NCI-H2029 treated with DMSO at 0.1 percent for 48 hours (cell line): ENCODE measurements at regions not wholly inside any gene's neighbourhood (a gene's known extent, or its start where the extent isn't known, plus 50 kb on each side); places are given as distances from the start of the nearest gene placed in this dataset.

Source experiments
- DNase-seq: peaks from one replicate; lab custom pipeline; 2025; lab: John Stamatoyannopoulos, UW

- DNase-seq: no peak
Measured at GRCh38 chr16:55225972-55226542, 97.9 kb upstream of the IRX6 start.

DNA sequence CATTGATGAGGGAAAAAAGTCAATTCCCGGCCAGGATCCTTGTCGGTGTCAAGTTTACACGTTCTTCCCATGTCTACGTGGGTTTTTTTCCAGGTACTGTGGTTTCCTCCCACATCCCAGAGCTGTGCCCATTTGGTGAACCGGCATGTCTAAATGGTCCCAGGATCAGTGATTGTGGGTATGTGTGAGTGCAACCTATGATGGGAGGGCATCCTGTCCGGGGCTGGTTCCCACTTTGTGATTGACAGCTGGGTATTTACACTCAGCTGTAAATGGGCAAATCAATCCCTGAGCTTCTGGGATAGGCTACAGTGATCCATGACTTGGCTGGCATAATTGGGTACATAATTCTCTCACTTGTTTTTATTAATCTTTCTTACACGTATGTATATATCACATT, 91.2 kb upstream of the IRX6 start:
- DNase-seq: no peak

DNA sequence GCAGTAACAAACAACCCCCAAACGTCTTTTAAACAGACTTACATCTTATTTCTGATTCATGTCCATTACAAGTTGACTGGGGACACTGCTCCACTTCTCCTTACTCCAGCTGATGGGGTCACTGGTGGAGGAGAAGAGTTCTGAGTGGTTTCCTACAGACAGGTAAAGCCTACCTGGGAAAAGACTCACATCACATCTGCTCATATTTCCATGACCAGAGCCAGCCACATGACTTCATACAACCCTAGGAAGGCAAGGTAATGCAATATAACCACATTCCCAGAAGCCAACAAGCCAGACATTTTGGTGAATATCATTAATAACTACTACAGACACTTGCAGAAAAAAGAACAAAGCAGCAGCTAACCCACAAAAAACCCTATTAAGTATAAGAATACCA, 90.5 kb upstream of the IRX6 start:
- no peak for DNase-seq

DNA sequence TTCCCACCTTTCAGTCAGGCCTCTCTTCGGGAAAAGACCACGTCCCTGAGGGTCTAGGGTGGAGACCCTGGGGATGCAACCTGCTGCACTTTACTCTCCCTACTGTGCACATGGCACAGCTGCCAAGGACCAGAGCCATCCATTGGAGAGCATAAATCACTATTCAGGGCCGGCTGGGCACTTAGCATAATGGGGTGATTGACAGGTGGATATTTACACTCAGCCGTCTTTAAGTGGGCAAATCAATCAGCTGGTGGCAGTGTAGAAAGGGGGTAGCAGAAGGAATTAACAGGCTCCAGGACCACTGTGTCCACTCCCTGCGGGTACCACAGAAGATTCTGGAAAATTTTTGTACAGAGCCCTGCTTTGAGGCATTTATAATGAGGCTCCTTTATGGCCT, 87.3 kb upstream of the IRX6 start:
- DNase-seq: no peak

DNA sequence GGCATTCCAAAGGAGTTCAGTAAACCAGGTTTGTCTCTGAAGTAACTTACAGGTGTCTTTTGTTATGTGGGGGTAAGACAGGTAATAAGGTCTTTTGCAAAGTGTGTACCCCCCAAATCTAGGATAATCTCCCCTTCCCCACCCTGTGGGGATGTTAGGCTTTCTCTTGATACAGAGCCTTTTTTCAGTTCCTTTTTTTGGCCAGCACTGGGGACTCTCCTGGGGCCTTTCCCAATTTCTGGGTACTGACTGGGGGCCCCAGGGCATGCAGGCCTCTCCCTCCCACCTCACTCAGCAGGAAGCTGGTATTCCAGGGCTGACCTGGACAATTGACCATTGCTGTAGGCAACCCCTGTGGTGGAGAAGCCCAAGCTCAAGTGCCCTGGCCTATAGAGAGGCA, 84.3 kb upstream of the IRX6 start:
- no peak for DNase-seq

DNA sequence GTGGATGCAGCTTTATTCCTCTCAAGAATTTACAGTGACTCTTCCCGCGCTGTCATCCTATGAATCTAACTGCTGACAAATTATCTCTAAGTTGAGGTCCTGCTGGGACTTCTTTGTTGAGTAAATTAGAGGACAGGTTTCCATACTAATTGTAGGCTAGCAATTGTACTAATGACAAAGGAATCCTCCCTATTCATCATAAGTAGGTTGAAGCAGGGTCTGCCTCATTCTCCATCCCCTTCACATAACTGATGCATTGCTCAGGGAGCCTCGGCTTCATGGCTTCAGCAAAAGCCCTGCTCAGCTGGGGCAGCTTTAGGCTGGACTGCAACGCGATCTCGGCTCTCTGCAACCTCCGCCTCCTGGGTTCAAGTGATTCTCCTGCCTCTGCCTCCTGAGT, 83.1 kb upstream of the IRX6 start:
- DNase-seq: no peak

DNA sequence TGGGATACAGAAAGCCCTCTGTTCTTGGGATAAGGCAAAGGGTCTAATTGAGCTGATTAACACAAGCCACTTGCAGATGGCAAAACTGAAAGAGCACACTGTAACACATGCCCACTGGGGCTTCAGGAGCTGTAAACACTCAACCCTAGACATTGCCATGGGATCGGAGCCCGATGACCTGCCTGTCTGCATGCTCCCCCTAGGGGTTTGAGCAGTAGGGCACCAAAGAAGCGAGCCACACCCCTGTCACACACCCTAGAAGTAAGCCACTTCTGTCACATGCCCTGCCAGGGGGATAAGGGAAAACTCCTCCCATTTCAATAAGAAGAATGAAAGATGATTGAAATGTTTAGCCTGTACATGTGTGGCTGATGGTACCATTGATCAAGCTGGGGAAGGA, 81.3 kb upstream of the IRX6 start:
- DNase-seq: no peak

DNA sequence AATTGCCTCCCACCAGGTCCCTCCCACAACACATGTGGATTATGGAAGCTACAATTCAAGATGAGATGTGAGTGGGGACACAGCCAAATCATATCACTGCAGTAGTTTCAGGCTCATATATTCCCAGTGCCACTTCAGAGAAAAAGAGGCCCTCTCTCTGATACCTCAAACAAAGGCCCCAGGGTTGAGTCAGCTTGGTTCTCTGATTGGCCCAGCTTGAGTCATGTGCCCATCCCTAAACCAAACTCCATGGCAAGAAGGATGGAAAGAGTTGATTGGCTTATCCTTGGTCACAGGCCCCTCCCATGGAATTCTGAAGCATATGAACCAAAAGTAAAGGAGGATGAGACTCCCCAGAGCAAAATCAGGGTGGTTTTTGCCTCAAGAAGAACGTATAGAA, 75.9 kb upstream of the IRX6 start:
- no peak for DNase-seq

GRCh38 chr16:55248494-55248893, 75.5 kb upstream of the IRX6 start:
- no peak for DNase-seq

GRCh38 chr16:55249361-55249760, 74.6 kb upstream of the IRX6 start:
- DNase-seq: no peak

DNA sequence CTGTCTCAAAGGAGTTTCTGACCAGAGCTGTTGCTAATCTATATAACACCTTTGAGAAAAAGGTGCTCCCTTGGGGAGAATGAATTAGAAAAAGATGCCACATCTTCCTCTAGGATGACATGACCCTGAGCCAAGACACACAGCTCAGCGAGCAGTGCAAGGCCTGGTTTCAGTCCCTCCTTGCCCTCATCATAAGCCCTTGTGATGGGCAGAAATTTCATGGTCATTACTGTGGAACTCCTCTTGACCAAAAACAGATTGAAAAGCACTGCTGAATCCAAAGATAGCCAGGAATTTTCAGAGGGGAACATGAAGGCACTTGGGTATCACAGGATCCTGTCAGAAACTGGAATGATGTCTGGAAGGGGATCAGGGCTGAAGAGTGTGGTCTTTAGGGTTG, 74.1 kb upstream of the IRX6 start:
- DNase-seq: no peak

DNA sequence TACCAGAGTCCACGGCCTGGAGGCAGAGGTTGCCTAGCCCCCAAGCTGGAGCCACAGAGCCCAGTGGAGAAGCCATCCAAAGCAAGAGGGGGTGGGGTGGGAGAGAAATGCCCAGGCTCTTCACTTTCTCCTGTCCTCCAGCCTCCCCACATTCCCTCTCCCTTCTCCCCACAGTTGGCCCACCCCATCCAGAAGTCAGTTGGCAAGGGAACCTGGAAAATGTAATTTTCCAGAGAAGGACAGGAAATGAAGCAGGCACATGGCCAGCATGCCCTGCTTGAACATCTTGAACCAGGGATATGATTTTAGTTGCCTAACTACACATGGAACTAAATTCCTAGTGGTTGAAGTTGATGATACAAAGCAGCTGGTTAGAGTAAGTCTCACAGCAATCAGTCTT, 73.3 kb upstream of the IRX6 start:
- no peak for DNase-seq

GRCh38 chr16:55251151-55251550, 72.9 kb upstream of the IRX6 start:
- no peak for DNase-seq

DNA sequence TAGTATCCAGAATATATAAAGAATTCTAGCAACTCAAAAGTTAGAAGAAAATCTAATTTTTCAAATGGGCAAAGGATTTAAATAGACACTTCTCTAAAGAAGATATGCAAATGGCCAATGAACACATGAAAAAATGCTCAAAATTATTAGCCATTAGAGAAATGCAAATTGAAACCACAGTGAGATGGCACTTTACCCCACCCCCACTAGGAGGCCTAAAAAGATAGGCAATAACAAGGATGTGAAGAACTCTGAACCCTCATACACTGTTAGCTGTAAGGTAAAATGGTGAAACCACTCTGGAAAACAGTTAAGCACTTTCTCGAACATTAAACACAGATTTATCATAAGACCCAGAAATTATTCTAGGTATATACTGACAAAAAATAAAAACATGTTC, 71.4 kb upstream of the IRX6 start:
- DNase-seq: no peak

- no peak for DNase-seq
Measured at GRCh38 chr16:55253987-55254386, 70.0 kb upstream of the IRX6 start.

- DNase-seq: no peak
Measured at GRCh38 chr16:55255733-55256282, 68.2 kb upstream of the IRX6 start.

DNA sequence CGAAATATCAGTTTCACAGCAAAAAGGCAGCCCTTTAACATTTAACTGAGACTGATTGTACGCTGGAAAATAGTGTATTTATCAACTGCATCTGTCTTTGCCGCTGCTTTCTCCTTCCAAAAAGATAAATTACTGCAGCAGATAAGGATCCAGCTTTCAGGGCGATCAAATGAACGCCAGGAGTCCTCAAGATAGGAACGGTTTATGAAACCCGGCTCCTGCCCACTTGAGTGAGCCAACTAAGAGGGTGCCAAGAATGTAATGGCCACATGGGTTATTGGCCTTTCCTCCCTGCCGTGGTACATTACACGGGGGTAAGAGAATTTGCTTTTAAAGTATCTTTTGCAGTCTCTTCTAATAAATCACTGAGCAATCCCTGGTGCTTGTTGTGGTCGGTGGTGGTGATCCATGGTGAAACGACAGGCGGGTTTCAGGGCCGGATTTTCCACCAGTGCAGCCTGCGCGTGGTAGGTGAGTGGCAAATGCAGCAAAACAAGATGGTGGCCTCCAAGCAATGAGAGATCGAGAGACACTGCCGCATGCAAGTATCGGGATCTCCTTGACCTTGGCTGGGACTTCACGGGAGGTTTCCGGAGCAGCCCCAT, 67.5 kb upstream of the IRX6 start:
- DNase-seq: no peak

GRCh38 chr16:55257966-55258613, 65.9 kb upstream of the IRX6 start:
- DNase-seq: no peak

- no peak for DNase-seq
Measured at GRCh38 chr16:55261301-55261700, 62.7 kb upstream of the IRX6 start.

DNA sequence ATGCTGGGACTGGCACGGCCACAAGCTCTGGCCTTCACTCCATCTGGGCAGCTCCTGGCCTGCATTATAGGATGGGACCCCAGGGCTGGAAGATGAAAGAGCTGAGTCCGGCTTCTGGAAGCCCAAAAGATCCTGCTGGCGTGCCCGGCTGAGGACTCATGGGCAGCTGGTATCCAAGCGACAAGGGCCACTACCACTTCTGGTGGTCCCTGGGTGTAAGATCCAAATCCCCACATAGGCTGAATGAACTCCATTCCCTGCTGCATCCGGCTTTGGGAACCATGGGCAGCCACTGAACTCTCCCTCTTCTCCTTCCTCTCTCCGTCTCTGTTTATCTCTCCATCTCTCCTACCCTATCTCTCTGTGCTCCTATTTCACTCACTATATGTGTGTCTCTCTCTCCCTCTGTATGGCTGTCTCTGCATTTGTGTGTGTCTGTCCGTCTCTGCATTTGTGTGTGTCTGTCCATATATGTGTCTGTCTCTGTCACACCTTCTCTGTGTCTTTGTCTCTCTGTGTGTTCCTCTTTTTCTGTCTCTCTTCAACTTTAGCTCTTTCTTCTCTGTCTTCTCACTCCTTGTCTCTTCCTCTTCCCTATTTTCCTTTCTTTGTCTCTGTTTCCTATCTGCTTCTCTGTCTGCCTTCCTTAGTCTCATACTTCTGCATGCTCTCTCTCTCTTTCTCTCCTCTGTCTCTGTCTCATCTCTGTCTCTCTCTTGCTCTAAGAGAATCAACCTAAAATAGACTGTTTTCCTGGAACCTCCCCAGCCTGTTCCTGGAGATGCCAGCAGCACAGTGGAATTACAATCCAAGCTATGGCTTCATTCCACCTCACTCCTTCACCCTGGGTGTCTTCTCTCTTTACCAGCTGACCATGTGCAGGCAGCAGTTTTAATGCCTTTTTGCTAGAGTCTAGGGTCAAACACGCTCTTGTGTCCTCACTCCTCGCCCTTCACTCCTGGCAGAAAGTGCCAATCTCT, 60.4 kb upstream of the IRX6 start:
- no peak for DNase-seq

DNA sequence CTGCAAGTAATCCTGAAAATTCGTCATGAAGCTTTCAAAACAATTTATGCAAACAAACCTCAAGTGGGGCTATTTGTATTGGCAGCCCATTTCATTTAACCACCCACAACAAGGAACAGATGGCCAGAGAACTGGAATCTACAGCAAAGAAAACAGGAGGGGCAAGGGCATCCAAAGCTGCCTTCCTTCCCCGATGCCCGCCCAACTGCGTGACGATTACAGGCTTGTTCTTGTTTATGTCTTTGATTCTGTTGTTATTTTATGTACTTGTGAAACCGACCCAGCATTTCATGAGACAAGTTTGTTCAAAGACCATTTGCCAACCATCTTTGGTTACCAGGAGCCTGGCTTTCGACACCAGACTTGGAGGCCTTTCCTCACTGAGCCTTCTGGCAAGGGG, 59.1 kb upstream of the IRX6 start:
- DNase-seq: peak; percentile 61

DNA sequence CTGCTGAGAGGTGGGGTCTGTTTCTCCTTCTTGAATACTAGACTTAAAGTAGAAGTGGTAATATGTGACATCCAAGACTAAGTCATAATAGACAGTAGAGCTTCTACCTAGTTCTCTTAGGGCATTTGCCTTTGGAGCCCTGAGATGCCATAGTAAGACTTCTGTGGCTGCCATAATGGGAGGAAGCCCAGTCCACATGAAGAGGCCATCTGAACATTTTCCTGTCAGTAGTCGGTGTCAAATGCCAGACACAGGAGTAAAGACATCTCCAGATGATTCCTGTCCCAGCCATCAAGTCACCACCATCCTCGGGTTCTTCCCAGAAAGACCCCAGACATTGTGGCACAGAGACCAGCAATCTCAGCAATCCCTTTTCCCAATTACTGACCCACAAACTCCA, 58.1 kb upstream of the IRX6 start:
- DNase-seq: no peak
